ENCODE measurements at regions not wholly inside any gene's neighbourhood (a gene's known extent, or its start where the extent isn't known, plus 50 kb on each side); places are given as distances from the start of the nearest gene placed in this dataset.

- DNase-seq = no peak
- Histone ChIP-seq H3K4me1 (ENCODE audit: insufficient read depth) (no peaks in the 10 kb centered on the region), H3K4me3 (no peak overlapping the region), H3K27me3 (no peaks in the 10 kb centered on the region), H3K9me3 (no peaks in the 10 kb centered on the region), H3K27ac (no peak overlapping the region), H3K36me3 (no peaks in the 10 kb centered on the region)
- WGBS, 3 donors = 50 to 61% (median 54%) methylated on average over 2 of the region's 2 CpGs
- intact Hi-C loops (cut with DNase I) = no loop called here
- TF ChIP-seq POLR2A (IDR thresholded peaks at IDR 0.05) = no peak
- no peak for TF ChIP-seq EP300 (IDR thresholded peaks at IDR 0.05)
- no peak for TF ChIP-seq CTCF (IDR thresholded peaks at IDR 0.05)
These were observed 468.1 kb downstream of the PTPRU start for GRCh38 chr1:29704430-29704829.

- intact Hi-C loops (cut with DNase I) = no loop called here
- H3K27ac ChIP-seq = no peak overlapping the region
- H3K36me3 ChIP-seq = no peaks in the 10 kb centered on the region
- WGBS, 3 donors = 14 to 29% (median 17%) methylated on average over 8 of the region's 8 CpGs
- no peaks in the 10 kb centered on the region for H3K4me1 ChIP-seq (ENCODE audit: insufficient read depth)
- H3K27me3 ChIP-seq = no peaks in the 10 kb centered on the region
- no peak overlapping the region for H3K4me3 ChIP-seq
- peak in 1 of 3 donors; percentile 20 for TF ChIP-seq CTCF (IDR thresholded peaks at IDR 0.05)
- no peak for TF ChIP-seq EP300 (IDR thresholded peaks at IDR 0.05)
- TF ChIP-seq POLR2A (IDR thresholded peaks at IDR 0.05) = no peak
- no peaks in the 10 kb centered on the region for H3K9me3 ChIP-seq
- no peak for DNase-seq
These were observed 467.5 kb downstream of the PTPRU start for GRCh38 chr1:29703596-29704370.

DNA sequence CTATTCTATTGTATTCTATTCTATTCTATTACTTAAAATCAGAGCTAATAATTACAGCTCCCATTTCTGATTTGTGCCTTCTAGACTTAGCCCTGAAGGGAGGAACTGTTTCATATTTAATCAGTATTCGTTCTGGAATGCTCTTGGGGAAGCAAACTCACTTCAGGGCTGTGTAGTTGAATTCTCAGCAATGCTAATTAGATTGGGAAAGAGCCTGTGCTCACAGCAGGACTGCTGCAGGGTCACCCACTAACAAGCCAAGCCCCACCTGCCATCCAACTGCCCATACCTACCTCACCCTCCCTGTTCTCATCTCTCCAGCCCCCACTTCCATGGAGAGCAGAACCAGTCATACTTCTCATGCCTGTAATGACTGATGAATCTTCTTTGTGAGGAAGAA lies 464.2 kb downstream of the PTPRU start:
- Histone ChIP-seq H3K36me3 (no peaks in the 10 kb centered on the region), H3K27me3 (no peaks in the 10 kb centered on the region), H3K4me3 (no peak overlapping the region), H3K4me1 (ENCODE audit: insufficient read depth) (no peaks in the 10 kb centered on the region), H3K27ac (no peak overlapping the region), H3K9me3 (no peaks in the 10 kb centered on the region)
- DNase-seq = no peak
- no peak for TF ChIP-seq EP300 (IDR thresholded peaks at IDR 0.05)
- no peak for TF ChIP-seq CTCF (IDR thresholded peaks at IDR 0.05)
- TF ChIP-seq POLR2A (IDR thresholded peaks at IDR 0.05) = no peak
- intact Hi-C loops (cut with DNase I) = no loop called here
- WGBS, 3 donors = 12 to 19% (median 15%) methylated on average over 1 of the region's 1 CpG

DNA sequence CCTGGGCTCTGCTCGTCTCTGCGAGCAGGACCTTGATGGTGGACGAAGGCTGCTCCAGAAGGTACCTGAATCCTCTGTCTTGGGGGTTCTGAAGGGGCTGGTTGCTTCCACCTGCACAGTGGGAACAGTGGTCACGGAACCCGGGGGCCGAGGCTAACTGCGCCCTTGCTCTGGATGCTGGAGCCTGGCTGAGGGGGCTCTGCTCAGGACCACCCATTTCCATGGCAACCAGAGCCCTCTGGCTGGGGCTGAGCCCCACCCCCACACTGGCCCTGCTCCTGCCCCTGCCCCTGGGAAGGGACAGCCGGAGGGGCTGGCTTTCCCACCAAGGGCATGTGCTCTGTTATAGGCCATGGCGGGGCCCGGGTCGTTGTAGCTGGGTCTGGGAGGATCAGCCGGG lies 462.3 kb downstream of the PTPRU start:
- Histone ChIP-seq H3K4me1 (ENCODE audit: insufficient read depth) (no peaks in the 10 kb centered on the region), H3K27ac (no peak overlapping the region), H3K9me3 (no peaks in the 10 kb centered on the region), H3K36me3 (no peaks in the 10 kb centered on the region), H3K4me3 (no peak overlapping the region), H3K27me3 (no peaks in the 10 kb centered on the region)
- no peak for DNase-seq
- TF ChIP-seq CTCF (IDR thresholded peaks at IDR 0.05) (no peak), EP300 (IDR thresholded peaks at IDR 0.05) (no peak), POLR2A (IDR thresholded peaks at IDR 0.05) (no peak)
- 70 to 84% (median 77%) methylated on average over 12 of the region's 12 CpGs for WGBS, 3 donors
- intact Hi-C loops (cut with DNase I) = no loop called here

Data from ovary (tissue), 7 donors.